ENCODE measurements at regions not wholly inside any gene's neighbourhood (a gene's known extent, or its start where the extent isn't known, plus 50 kb on each side); places are given as distances from the start of the nearest gene placed in this dataset.

DNA sequence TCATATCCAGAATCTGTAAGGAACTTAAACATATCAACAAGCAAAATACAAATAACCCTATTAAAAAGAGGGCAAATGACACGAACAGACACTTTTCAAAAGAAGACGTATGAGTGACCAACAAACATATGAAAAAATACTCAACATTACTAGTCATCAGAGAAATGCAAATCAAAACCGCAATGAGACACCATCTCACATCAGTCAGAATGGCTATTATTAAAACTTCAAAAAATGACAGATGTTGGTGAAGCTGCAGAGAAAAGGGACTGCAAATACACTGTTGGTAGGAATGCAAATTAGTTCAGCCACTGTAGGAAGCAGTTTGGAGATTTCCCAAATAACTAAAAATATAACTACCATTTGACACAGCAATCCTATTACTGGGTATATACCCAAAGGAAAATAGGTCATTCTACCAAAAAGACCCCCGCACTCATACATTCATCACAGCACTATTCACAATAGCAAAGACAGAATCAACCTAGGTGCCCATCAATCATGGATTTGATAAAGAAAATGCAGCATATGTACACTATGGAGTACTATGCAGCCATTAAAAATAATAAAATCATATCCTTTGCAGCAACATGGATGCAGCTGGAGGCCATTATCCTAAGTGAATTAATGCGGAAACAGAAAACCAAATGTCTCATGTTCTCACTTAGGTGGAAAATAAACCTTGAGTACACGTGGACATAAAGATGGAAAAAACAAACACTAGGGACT is 230.1 kb upstream of the RAB4A start:
- TF ChIP-seq, protein P1, sequence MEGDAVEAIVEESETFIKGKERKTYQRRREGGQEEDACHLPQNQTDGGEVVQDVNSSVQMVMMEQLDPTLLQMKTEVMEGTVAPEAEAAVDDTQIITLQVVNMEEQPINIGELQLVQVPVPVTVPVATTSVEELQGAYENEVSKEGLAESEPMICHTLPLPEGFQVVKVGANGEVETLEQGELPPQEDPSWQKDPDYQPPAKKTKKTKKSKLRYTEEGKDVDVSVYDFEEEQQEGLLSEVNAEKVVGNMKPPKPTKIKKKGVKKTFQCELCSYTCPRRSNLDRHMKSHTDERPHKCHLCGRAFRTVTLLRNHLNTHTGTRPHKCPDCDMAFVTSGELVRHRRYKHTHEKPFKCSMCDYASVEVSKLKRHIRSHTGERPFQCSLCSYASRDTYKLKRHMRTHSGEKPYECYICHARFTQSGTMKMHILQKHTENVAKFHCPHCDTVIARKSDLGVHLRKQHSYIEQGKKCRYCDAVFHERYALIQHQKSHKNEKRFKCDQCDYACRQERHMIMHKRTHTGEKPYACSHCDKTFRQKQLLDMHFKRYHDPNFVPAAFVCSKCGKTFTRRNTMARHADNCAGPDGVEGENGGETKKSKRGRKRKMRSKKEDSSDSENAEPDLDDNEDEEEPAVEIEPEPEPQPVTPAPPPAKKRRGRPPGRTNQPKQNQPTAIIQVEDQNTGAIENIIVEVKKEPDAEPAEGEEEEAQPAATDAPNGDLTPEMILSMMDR (IDR thresholded peaks at IDR 0.05; ENCODE audit: poor library complexity) = no peak
- no peak for TF ChIP-seq EZH2phosphoT487 (IDR thresholded peaks at IDR 0.05; ENCODE audit: low read depth, severe bottlenecking, unreplicated experiment)
- no peak for TF ChIP-seq EZH2 (IDR thresholded peaks at IDR 0.05; ENCODE audit: borderline replicate concordance)

All from hepatocyte (in vitro differentiated cells).